GM13977 (cell line): ENCODE measurements at regions not wholly inside any gene's neighbourhood (a gene's known extent, or its start where the extent isn't known, plus 50 kb on each side); places are given as distances from the start of the nearest gene placed in this dataset.

Source experiments
- DNase-seq: peaks from one replicate; pipeline ENCODE4 v3.0.0; 2012; ENCODE audit warnings: low spot score
- CTCF ChIP-seq: IDR thresholded peaks from 2 replicates; pipeline ENCODE4 v1.5.1; 2012; ENCODE audit warnings: mild to moderate bottlenecking, control low read depth; ENCODE audit not compliant: insufficient read depth; ENCODE audit errors: extremely low read depth, missing control alignments
- in situ Hi-C: fragments of 300-500 bp; cut with MboI; formaldehyde crosslinking; loops from one replicate; pipeline ENCODE4 v1.12.0; 2022; ENCODE audit warnings: low sequenced_read_pairs, low pct_unique_long_range_greater_than_20kb, mixed read lengths, inconsistent platforms; ENCODE audit not compliant: unreplicated experiment

- in situ Hi-C loops = no loop called here
- DNase-seq = no peak
- TF ChIP-seq CTCF = no peak
Observed at GRCh38 chr4:127143460-127144195, 489.1 kb upstream of the INTU start.

GRCh38 chr4:127145006-127145540 is 487.7 kb upstream of the INTU start:
- in situ Hi-C loops = no loop called here
- no peak for TF ChIP-seq CTCF
- DNase-seq = no peak

GRCh38 chr4:127148165-127148564 is 484.6 kb upstream of the INTU start:
- in situ Hi-C loops = no loop called here
- no peak for DNase-seq
- TF ChIP-seq CTCF = no peak

GRCh38 chr4:127149086-127149485 is 483.7 kb upstream of the INTU start:
- in situ Hi-C loops = no loop called here
- DNase-seq = no peak
- no peak for TF ChIP-seq CTCF

GRCh38 chr4:127151941-127152340 is 480.8 kb upstream of the INTU start:
- no peak for TF ChIP-seq CTCF
- DNase-seq = no peak
- in situ Hi-C loops = no loop called here

GRCh38 chr4:127155116-127155515 is 477.6 kb upstream of the INTU start:
- in situ Hi-C loops = no loop called here
- no peak for DNase-seq

More at GRCh38 chr4:127155116-127155515, 477.6 kb upstream of the INTU start:
- no peak for TF ChIP-seq CTCF
